ENCODE measurements at regions not wholly inside any gene's neighbourhood (a gene's known extent, or its start where the extent isn't known, plus 50 kb on each side); places are given as distances from the start of the nearest gene placed in this dataset.
"Not testable (repeated sequence)": the region's sequence is repeated elsewhere in the genome, so short reads cannot be mapped to it uniquely, and the experiment has no call there.

DNA sequence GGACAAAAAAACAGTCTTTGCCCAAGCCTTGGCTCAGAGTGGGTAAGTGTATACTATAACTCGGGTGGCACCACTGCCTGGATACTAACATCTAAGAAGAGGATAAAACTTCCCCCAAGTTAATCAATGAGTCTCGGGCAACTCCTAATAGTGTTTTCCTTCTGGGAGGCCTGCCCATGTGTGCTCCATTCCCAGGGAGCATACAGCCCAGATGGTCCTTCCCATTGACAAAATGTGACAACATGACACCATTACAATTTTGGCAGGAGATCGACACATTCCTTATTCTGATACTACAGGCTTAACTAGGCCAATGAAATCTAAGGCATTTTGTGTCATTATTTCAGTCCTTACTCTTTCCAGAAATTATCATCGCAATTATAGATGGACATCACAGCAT, 52.7 kb upstream of the CRIM1 start:
- DNase-seq: no peak

- no peak for DNase-seq
Measured at GRCh38 chr2:36301843-36302242, 53.7 kb upstream of the CRIM1 start.

DNA sequence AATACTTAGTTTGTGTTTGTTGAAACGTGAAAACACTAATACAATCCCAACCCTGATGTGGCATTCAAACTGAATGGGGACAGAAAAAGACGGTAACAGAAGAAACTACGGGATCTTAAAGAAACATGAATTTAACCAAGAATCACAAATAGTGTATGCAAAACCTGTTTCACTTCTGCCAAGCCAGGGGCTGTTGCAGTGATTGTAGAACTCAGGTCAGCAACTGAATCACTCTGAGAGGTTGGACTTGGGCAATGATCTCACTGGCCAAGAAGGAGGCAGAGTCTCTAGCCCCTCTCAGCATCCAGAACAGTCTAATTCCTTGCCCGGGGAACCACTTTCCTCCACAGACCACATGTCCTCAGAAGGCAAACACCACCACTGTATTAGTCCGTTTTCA, 54.9 kb upstream of the CRIM1 start:
- no peak for DNase-seq

DNA sequence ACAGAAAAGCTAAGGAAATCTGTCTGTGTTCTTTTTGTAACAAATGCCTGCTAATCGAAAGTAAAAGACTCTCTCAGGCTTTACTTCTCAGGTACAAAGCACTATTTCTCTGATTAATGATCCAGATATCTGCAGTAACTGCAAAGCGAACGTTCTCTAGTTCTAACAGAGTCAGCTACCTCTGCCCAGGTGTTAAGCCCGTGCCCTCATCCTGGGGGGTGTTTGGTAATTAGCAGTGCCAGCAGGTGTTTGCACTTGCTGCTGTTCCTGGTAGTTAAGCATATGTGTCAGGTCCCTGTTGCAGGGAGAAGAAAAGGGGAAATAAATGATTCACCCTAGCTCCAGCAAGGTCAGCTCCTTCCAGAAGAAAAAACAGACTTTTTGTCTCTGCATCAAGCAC, 58.8 kb upstream of the CRIM1 start:
- no peak for DNase-seq

DNA sequence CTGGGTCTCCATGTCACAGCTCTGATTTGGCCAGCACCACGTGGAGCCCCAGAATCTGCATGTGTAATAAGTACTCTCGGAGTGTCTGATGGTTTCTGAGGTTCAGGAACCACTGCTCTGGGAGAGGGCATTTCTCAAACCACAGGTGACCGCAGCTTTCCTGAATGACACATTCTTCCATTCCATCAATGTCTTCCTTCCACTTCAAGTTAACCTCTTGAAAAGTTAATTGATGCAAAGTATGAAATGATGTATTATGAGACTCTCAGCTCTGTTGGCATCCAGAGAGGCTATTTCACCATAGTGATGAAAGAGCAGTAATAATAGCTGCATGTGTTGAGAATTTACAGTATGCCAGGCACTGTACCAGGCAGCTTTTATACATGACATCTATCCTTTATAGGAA, 61.3 kb upstream of the CRIM1 start:
- DNase-seq: no peak

GRCh38 chr2:36290306-36290856, 65.2 kb upstream of the CRIM1 start:
- no peak for DNase-seq

DNA sequence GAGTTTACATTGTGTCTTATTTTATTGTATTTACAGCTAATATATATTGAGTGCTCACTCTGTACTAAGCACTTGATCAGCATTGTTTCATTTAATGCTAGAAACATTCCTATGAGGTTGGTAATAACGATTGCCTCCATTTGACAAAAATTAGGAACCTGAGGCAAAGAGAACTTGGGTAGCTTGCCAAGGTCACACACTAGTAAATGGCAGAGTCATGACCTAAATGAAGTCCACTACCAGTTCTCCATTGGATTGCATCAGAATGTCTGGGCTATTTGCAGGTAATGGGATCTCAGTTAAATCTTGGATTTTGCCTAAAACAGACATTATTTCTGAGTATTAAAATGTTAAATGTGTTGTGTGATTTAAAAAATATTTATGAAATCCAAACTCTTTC, 65.8 kb upstream of the CRIM1 start:
- DNase-seq: no peak

GRCh38 chr2:36287363-36288275, 68.0 kb upstream of the CRIM1 start:
- no peak for DNase-seq

GRCh38 chr2:36279506-36279905, 76.1 kb upstream of the CRIM1 start:
- not testable (repeated sequence) for DNase-seq

- DNase-seq: no peak
Measured at GRCh38 chr2:36277881-36278523, 77.6 kb upstream of the CRIM1 start.

- peak; percentile 10 for DNase-seq
Measured at GRCh38 chr2:36277146-36277808, 78.3 kb upstream of the CRIM1 start.

GRCh38 chr2:36271266-36271665, 84.3 kb upstream of the CRIM1 start:
- DNase-seq: no peak

- no peak for DNase-seq
Measured at GRCh38 chr2:36270758-36271157, 84.8 kb upstream of the CRIM1 start.

DNA sequence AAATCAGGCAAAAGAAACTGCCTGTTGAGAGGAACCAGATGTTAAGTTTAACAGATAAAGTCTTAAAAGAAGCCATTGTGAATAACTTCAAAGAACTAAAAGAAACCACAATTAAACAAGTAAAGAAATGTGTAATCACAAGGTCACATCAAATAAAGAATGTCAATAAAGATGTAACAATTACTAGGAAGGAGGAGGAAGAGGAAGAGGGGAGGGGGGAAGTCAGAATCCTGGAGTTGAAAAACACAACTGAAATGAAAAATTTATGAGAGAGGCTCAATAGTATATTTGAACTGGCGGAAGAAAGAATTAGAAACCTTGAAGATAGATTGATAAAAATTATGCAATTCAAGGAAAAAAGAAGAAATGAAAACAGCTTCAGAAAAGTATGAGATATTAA, 88.4 kb upstream of the CRIM1 start:
- DNase-seq: no peak

GRCh38 chr2:36266536-36267121, 88.9 kb upstream of the CRIM1 start:
- no peak for DNase-seq

DNA sequence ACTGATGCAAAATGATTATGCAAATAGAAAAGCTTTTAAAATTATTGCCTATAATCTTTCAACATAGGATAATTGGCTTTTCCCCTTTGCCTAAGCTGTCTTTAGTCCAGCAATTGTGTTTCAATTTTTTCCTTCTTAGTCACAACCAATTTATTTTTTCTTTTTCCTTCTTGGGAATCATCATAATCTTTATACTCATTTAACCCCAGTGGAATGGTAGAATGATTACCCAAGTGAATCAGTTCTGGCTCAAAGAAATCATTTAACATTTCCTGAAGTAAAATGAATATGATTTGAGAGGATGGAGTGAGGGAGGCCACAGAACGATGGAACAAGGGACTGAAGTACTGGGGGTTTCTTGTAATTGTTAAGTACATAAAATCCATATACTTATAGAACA, 93.0 kb upstream of the CRIM1 start:
- no peak for DNase-seq

- DNase-seq: no peak
Measured at GRCh38 chr2:36255863-36256262, 99.7 kb upstream of the CRIM1 start.

DNA sequence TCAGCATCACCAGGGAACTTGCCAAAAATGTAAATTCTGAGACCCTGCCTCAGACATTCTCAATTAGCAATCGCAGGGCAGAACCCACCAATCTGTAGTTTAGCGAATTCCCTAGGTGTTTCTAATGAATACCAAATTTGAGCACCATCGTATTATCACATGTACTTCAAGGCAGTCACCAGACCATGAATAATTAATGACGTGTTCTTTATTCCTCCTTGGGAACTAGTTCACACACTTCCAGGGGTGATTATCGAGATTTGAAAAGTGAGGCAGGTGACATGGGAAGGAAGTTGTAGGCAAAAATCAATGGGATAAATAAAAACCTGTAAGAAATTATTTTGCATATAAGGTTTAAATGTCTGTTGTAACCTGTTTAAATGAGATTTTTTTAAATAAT, 102.5 kb upstream of the CRIM1 start:
- no peak for DNase-seq

DNA sequence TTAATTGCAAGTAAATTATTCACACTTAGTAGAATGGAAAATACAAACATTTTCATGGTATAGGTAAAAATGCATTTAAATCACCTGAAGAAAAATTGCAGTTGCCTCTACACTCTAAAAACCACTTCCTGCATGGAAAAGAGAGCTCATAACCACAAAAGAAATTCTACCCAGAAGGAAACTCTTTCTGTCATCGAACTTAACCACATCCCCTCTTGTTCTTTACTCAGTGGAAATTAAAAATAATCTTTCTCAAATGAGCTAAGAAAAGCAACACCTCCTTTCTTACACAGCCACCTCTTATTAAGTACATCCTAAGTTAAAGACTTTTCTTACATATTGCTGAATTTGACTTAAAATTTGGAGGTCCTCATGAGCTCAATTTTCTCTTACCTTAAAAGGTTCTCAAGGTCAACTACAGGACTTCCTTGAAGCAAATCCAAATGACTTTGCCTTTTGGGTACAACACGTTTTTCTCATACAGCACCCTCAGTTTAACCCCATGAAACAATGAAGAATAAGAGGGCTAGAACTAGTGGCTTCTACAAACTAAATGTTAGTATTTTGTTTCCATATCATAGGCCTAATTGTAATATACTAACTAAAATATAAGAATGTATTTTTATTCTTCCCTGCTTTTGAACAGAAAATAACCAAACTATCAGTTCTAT, 109.1 kb upstream of the CRIM1 start:
- no peak for DNase-seq

DNA sequence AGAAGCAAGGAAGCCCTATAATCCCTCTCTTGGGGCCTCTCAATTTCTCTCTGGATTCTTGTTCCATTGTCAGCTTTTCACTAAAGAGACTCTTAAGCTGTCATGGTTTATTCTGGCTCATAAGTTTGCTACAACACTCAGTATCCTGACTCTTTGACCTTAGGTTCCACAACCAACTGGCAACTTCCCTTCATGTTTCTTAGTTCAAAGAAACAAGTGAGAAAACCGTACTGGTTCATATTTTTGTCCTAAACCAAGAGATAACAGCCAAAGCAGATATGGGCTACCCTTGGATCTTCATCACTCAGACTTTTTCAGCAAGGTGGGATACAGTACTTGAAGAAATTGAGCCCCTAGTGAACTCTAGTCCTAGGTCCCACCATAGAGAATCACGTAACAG, 109.9 kb upstream of the CRIM1 start:
- no peak for DNase-seq

DNA sequence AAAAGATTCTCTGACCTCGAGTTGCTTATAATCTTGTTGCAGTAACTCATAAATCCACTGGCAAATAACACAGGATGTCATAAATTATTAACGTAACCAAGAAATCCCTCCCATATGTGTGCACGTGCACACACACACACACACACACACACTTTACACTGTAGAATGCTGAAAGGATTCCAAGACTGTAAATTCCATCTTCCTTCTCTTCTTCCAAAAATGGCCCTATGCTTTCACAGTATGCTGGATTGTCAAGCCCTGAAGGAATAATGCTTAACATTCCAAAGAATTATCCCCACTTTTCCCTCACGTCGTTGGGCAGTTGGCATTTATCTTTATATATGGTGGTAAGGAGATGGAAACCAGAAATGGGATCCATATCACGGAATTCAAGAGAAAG, 117.5 kb upstream of the CRIM1 start:
- DNase-seq: no peak

DNA sequence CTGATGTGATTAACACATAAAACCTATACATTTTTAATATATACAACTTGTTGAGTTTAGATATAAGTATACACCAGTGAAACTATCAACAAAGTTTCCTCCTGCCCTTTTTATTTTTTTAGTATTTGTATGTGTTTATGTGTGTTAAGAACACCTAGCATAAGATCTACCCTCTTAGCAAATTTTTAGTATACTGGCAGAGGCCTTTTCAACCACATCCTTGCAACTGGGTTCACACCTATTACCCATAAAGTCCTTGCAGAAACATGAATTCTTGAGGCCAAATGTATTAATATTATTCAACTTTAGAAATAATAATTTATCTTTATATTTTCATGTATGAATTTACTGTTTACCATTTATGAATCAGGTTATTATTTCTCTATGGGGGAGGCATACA, 119.7 kb upstream of the CRIM1 start:
- DNase-seq: no peak

DNA sequence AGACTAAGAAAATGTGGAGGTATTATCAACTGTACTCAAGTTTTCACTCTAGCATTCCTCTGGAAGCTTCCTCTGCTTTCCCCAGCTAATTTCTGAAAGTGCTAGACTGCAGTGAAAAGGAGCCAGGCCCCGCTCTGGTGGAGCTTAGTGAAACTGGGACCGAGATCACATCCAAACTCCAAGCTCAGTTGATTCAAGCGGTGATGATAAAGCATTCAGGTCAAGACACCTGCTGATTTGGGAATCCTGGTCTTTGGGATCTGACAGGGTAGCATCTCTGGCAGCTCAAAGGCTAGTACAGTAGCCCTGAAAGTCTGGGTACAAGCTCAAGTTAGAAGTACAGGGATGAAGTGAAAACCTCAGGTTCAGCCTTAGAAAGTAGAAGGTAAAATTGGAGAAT, 120.2 kb upstream of the CRIM1 start:
- no peak for DNase-seq
